Ovary (tissue), 3 donors: ENCODE measurements at regions not wholly inside any gene's neighbourhood (a gene's known extent, or its start where the extent isn't known, plus 50 kb on each side); places are given as distances from the start of the nearest gene placed in this dataset.

Experiments
- CTCF ChIP-seq, 3 donors: fragments of 450-650 bp in 2 of 3; fragments of 200-600 bp in 1 of 3; IDR thresholded peaks; one replicate each; pipeline versions ENCODE4 v1.5.1 to v1.8.0; 2016 to 2022; ENCODE audit warnings: antibody characterized with exemption in 3 of 3, mild to moderate bottlenecking in 1 of 3
- EP300 ChIP-seq: sonication (generic); formaldehyde crosslinking; IDR thresholded peaks from one replicate; pipeline ENCODE4 v1.6.1; 2017; ENCODE audit warnings: antibody characterized with exemption
- donor health status: DM: no; HTN: no; CAD: no.

GRCh38 chr6:101083533-101084175, 202.5 kb upstream of the ASCC3 start:
- no peak for TF ChIP-seq CTCF (IDR thresholded peaks at IDR 0.05)
- no peak for TF ChIP-seq EP300
